NCI-H2196 (cell line): ENCODE measurements at regions not wholly inside any gene's neighbourhood (a gene's known extent, or its start where the extent isn't known, plus 50 kb on each side); places are given as distances from the start of the nearest gene placed in this dataset.
"Not testable (repeated sequence)": the region's sequence is repeated elsewhere in the genome, so short reads cannot be mapped to it uniquely, and the experiment has no call there.

Source experiments
- DNase-seq: peaks from one replicate; lab custom pipeline; 2025; ENCODE audit not compliant: unreplicated experiment; lab: John Stamatoyannopoulos, UW

GRCh38 chr12:31906557-31907301 is 52.5 kb upstream of the RESF1 start:
- DNase-seq: no peak

- no peak for DNase-seq
Measured at GRCh38 chr12:31903025-31903424, 56.2 kb upstream of the RESF1 start.

DNA sequence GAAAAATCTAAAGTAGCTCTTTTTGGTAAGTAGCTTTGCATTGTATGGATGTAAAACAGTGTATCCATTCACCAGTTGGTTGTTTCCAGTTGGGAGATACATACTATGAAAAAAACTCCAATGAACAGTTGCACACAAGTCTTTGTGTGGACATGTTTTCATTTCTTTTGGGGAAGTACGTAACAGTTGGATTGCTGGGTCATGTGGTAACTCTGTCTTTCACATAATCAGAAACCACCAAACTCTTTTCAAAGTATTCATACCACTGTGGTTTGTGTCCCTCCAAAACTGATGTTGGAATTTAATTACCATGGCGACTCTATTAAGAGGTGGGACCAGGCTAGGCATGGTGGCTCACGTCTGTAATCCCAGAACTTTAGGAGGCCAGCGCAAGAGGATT is 58.9 kb upstream of the RESF1 start:
- no peak for DNase-seq

DNA sequence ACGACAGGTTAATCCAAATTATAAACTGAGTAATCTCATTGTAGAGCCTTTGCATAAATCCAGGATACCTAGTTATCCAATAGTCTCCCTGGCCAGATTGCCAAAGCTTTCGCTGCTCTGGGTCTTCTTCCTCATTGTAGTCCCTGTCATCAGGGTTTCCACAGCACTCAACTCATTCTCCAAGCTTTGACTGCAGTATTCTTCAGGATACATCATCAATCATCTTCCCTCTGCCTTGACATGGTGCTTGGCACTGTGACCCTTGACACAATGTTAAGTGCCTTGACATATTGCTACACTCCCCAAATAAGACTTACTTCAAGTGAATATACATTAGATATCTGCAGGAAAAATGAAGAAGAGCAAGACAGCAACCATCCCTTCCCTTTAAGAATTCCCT is 60.1 kb upstream of the RESF1 start:
- DNase-seq: no peak

DNA sequence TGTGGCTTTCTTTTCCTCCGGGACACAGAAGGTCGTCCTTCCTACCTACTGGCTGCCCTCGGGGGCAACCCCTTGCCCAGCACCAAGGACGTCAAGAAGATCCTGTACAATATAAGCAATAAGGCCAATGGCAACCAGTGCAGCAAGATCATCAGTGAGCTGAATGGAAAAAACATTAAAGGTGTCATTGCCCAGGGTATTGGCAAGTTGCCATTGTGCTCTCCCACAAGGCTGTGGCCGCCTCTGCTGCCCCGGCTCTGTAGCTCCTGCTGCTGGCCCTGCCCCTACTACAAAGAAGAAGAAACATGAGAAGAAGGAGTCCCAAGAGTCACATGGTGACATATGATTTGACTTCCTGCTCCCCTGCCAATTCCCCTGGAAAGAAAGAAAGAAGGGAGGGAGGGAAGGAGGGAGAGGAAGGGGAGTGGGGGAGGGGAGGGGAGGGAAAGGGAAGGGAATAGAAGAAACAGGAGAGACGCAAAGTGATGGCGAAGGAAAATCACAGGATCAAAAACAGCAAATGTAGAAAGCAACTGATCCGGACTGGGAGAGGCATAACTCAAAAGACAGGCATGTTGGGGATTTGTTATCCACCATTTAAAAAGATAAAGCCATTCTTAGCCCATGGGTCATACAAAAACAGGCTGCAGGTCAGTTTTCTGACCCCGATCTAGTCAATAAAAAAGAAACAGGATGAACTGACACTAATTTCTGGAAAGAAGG is 61.3 kb upstream of the RESF1 start:
- peak; percentile 75 for DNase-seq

GRCh38 chr12:31897092-31897491 is 62.1 kb upstream of the RESF1 start:
- not testable (repeated sequence) for DNase-seq

GRCh38 chr12:31896514-31897039 is 62.6 kb upstream of the RESF1 start:
- no peak for DNase-seq

DNA sequence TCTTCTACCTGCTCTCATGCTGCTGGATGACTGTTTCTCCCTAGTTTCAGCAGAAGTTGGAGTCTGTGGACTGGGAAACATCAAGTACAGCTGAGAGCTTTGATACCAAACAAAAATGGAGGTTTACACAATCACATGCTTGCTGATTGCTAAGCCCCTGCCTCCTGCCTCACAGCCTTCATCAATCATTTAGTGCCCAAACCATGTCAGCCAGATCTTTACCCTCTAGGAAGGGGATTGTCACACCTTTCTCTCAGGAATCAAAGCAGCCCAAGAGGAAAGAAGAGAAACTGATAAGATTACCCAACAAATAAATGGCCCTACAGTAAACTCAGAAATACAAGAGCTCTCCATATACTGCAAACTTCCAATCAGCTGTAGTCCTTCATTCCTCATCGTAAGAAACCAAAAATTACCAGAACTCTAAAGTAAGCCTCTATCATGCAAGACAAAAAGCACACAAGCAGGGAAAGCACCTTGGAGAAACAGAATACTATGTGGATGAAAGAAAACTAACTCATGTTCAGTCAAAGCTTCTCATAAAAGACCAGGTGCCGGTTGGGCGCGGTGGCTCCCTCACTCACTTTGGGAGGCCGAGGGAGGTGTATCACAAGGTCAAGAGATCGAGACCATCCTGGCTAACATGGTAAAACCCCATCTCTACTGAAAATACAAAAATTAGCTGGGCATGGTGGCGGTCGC is 63.6 kb upstream of the RESF1 start:
- DNase-seq: no peak

DNA sequence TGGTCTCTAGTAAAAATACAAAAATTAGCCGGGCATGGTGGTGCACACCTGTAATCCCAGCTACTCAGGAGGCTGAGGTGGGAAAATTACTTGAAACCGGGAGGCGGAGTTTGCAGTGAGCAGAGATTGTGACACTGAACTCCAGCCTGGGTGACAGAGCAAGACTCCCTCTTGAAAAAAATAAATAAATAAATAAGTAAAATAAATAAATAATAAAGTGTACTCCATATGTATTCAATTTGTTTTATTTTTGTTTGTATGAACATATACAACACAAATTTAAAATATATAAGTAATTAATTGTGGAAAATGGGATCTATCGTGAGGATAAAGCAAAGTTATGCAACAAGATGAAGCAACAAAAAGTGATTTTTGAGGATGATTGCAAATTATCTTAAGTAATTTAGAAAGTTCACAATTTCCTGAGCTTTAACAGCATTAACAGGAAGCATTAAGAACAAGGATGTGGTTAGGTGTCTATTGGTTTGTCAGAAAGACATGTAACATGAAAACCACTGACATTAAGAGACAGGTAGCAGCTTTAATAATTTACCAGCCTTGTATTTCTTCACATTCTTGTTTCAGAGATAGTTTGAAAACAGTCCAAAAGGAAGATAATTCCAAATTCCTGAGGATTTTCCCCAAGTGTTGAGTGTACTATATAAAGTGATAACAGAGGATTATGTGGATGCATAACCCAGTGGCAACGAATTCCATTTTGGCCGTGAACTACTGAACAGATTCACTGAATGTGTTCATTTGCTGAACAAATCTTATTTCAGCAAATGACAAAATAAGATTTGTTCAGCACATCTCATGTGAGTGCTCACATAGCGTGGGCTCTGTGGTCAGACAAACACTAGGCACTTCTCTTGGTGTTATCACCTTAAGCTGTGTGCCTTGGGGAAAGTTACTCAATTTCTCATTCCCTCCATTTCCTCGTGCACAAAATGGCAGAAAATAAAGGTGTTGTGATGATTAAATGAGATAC is 68.6 kb upstream of the RESF1 start:
- DNase-seq: no peak

DNA sequence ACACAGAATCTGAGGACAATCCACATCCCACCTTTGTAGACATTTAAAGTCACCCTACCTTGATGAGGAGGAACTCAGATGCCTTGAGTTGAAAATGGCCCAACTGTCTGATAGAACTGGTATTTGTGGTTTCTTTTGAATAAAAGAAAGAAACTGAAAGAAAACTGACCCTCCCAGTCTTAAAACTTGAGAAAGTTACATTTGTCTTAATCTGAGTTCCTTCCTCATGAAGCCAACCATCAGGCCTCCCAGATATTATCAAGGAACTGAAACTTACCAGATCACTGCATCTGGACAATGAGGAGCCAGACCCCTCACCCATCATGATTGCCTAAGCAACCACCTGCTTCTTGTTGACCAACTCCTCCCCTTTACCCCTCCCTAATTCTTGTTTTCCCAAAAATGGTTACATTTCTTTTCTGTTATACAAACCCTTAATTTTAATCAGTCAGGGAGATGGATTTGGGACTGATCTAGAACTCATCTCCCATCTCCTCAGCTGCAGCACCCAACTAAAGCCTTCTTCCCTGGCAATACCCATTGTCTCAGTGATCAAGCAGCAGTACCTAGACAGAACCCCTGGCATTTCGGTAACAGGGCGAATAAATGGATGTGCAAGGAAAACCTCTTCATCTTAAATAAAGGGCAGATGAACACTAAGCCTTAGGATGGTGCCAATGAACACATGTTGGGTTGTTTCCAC is 72.0 kb upstream of the RESF1 start:
- DNase-seq: no peak

DNA sequence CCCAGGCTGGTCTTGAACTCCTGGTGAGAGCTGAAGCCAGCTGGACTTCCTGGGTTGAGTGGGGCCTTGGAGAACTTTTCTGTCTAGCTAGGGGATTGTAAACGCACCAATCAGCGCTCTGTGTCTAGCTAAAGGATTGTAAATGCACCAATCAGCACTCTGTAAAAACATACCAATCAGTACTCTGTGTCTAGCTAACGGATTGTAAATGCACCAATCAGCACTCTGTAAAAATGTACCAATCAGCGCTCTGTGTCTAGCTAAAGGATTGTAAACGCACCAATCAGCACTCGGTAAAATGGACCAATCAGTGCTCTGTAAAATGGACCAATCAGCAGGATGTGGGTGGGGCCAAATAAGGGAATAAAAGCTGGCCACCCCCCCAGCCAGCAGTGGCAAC is 76.5 kb upstream of the RESF1 start:
- DNase-seq: not testable (repeated sequence)

DNA sequence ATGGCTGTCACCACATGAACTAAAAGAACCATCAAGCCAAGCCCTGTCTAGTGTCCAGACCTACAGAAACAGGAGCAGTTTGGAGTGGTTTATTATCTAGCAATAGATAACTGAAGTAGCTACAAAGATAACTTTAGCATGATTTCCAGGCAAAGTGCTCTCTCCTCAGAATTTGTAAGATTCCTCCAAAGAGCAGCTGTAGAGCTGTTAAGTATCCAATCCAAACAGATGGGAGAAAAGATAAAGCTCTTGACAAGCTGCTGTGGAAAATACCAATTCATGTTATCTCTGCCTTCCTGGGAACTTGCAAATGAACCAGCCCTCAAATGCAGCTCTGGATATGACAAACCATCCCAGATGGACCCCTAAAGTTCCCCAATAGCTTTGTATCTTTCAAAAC is 78.9 kb upstream of the RESF1 start:
- DNase-seq: no peak

- no peak for DNase-seq
Measured at GRCh38 chr12:31877884-31878283, 81.3 kb upstream of the RESF1 start.

DNA sequence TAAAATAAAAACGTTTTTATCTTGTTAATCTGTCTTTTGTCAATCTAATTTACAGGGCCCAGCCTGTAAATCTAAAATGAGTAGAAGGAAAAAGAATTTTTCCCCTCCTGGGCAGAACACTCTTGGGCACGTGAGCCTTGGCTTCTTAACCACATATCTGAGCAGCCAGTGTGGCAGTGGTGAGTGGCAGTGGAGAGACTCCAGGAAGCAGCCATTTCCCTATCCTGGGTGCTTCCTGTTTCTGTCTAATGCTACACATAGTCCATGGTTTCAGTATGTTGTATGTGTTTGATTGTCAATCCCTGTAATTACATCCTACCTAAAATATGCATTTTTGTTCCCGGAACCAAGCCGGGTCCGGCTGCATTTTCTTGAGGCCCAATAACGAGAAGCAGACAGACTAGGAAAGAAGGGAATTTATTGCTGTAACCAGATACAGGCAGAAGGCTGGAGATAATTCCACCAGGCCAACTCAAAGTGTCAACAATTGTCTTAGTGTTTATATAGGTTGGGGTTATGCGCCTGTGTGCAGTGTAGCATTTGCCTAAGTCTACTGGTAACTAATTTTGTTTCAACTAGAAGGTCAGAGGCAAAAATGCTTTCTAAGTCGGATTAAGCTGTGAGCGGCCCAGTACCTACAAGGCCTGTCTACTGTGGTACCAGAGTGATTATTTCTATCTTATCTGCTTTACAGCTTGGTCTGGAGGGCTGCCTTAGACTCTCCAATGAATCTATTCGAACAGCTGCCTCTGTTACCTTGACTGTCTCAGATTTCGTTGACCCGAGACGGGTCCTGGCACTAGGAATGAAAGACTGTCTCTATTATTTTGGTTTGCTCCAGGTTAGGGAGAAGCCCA is 82.4 kb upstream of the RESF1 start:
- DNase-seq: peak; percentile 34

DNA sequence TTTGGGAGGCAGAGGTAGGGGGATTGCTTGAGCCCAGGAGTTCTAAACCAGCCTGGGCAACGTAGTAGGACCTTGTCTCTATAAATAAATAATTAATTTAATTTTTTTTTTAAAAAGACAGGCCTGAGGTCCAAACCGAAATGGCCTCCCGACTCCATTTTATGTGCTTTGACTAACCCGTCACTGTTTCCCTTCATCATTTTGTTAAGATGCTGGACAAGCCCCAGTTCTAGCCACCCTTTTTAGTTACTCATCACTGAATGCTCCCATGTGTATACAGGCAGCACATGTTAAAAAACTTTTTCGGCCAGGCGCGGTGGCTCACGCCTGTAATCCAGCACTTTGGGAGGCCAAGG is 83.6 kb upstream of the RESF1 start:
- DNase-seq: no peak

DNA sequence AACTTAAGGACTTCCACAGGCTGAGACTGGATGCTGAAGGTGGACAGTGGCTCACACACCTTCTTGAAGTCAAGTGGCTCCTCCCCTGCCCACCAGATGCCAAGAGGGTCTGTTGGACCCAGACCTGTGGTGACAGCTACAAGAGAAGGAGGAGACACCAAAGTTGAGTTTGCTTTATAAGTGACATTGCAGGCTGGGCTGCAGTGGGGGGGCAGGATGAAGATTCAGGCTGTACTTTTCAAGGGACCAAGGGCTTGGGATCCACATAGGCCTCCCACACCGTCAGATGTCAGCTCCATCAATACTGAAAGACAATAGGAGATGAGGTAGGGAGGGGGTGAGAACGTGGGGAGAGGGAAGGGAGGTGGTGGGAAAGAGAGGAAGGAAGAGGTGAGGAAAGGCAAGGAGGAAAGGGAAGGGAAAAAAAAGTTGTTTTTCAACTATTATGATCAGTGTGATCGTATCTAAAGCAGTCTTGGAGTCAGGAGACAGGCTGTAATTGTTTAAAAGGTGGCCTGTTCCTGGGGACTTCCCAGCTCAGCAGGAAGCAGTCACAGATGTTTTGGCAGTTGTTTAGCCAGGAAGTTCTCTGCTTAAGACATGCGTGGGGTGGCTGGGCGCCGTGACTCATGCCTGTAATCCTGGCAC is 84.1 kb upstream of the RESF1 start:
- DNase-seq: no peak

DNA sequence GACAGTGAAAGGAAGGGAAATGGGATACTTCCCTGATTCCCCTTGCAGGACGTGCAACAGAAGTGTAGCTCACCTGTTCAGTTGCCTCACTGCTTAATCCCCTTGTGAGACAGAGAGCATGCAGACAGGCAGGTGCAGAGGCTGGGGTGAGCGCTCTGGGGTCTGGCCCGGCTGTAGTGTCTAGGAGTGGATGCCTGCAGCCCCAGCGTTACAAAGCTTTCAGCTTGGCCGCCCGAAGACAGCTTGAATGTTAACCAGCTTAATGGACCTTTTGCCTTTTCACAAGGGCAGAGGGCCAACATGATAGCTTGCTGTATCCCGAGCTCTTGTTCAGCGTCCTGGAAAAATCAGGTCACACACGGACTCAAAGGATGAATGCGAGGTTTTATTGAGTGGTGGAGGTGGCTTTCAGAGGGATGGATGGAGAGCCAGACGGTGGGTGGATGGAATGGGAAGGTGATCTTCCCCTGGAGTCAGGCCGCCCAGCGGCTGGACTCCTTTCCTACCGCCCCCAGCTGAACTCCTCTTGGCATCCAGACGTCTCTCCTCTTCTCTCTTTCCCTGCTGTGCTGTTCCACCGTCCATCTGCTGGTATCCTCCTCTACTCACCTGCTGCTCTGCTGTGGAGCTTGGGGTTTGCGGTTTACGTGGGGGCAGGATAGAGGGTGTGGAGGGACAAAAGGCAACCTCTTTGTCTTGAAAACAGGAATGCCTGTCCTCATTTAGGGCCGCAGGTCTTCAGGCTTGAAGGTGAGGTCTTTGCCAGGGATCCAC is 86.2 kb upstream of the RESF1 start:
- DNase-seq: no peak

- no peak for DNase-seq
Measured at GRCh38 chr12:31869972-31870371, 89.2 kb upstream of the RESF1 start.
